ENCODE measurements at regions not wholly inside any gene's neighbourhood (a gene's known extent, or its start where the extent isn't known, plus 50 kb on each side); places are given as distances from the start of the nearest gene placed in this dataset.
A peak's percentile ranks its signal among the peaks of the same experiment; 100 is the strongest.
"Not testable (repeated sequence)": the region's sequence is repeated elsewhere in the genome, so short reads cannot be mapped to it uniquely, and the experiment has no call there.

DNA sequence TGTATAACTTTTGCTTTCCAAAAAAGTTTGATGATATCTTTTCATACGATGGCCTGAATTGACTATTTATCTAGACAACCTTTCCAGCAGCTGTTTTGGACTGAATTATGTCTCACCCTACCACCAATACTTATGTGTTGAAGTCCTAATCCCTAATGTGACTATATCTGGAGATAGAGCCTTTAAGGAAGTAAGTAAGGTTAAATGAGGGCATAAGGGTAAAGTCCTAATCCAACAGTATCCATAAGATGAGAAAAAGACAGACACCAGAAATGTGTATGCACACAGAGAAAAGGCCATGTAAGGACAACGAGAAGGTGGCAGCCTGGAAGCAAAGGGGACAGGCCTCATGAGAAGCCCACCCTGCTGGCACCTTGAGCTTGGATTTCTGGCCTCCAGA, 86.6 kb upstream of the PPARGC1A start:
- no peak for DNase-seq

DNA sequence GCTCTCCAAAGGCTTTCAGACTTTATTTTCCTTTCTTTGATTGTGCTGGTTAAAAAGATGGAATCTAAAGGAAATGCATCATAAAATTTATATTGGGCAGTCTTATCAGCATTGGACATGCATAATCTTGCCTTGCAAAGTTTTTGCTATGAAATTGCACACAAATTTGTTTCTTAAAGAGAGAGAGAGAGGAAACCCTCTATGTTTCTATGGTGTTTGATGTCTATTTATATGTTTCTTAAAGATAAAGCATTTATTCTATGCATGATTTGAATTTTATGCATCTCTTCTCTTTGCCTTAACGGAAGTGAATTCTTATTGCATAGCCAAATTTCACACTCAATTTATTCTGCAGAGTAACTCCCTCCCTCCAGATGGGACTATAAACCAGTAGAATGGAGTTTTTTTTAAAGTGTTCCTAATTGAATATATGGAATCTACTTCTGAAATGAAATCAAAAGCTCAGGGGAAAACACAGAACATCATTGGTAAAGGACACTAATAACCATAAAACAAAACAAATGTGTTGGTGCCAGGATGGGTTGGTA, 83.5 kb upstream of the PPARGC1A start:
- no peak for DNase-seq

DNA sequence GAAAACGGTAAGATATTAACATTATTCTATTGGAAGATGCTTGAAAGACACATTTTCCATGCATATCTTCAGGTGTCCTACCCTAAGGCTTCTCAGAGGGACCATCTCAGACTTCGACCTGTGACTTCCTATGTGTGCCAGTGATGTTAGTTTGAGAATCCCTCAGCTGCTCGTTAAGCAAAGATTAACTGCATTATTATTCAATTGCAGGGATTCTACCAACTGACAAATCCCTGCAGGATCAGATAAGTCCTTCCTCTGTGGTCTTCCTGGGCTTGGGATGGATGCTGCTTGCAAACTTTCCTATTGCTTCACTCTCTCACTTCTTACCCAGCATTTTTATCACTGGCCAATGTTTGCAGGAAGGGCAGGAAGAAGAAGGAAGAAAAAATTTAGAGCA, 83.0 kb upstream of the PPARGC1A start:
- DNase-seq, result no peak

DNA sequence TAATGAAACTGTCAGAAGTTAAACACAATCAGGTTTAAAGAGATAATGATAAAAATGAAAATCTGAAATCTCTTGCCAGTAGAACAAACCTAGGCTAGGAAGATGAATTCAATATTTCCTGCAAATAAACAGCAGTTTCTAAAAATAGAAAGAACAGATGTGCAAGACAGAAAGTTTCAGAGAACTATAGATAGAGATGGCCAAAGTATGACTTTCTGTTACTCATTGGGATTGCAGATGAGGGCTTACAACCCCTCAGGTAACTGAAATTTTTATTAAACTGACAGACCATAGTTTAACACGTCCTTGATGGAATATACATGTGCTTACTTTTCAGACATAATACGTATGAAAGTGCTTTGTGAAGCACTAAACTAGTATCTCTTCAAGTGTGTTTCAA, 82.3 kb upstream of the PPARGC1A start:
- DNase-seq, result no peak

DNA sequence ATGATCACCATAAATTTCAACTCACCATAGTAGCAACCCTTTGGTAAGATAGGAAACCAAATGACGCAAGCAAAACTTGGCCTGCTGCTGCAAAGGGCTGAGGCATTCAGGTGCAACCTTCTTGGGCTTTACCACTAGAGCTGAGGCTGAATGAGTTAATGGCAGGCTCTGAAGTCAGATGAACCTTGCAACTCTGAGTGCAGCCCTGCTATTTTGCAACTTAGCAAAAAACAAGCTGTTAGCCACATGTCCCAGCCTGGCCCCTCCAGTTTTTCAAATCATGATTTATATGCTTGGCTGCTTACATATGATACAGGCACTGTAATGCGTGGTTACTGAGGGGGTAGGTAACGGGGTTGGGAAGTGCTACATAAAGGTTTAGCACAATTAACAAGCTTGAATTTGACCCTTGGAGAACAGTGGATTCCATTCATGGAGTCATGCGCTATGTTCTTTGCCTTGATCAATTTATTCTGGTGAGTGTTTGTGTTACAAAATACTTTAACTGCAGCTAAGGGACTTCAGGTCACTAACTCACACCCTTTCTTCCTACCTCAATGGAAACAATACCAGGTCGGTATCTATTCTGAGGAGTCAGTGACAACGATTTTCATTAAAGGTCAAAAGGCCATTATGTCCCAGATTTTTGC, 80.5 kb upstream of the PPARGC1A start:
- peak in 1 of 2 experiments; percentile 56 for DNase-seq

DNA sequence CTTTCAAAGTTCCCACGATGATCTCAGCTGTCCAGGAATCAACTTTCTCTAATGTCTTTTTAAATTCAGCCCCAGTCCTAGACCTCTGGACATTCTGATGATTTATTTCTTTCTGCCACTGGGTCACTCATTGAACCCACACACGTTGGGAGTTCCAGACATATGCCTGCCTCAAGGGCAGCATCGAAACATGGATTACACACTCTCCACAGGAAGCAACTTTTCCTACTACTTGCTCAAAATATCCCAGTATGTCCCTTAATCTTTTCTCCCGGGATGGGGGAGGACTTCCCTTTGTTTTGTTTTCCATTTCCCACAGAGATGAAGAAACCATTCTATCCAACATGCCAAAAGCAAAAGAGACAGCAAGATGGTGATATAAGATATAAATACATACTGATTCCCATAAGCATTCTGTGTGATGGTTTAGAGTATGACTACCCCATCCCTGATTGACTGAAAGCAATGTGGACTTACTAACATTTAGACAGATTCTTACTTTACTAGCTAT, 79.8 kb upstream of the PPARGC1A start:
- DNase-seq, result no peak

DNA sequence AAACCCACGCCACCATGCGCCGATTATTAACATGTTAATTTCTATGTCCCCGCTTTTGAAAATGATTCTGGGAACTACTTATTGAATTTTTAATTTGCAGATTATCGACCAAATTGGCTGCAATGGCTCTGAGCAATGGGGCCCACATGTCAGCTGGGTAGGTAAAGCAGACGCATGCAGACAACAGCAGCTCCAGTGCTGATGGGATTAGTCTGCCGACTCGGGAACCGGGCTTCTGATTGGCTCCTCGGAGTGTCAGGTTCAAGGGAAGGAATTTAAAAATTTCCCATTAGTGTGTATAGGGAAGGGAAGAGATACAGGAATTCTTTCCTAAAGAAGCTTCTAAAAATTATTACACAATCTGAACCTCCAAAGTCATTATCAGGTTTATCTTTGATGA, 77.4 kb upstream of the PPARGC1A start:
- no peak for DNase-seq

DNA sequence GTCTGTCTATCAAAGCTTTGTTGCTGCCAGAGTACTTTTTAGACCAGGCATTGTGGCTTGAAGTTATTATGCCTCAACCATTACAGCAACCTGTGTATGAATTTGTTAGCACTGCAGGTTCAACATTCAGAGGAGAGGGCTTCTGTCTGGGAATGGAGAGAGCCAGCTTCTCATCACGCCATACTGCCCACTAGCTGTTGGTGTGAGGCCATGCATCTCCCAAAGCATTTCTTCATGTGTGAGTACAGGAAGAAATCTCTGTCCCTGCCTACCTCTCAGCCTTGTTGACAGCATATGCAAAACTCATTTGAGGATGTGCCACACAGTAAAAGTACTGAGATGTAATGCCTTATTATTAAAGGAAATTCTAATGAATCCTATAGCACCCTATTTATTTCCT, 76.9 kb upstream of the PPARGC1A start:
- DNase-seq, result no peak

DNA sequence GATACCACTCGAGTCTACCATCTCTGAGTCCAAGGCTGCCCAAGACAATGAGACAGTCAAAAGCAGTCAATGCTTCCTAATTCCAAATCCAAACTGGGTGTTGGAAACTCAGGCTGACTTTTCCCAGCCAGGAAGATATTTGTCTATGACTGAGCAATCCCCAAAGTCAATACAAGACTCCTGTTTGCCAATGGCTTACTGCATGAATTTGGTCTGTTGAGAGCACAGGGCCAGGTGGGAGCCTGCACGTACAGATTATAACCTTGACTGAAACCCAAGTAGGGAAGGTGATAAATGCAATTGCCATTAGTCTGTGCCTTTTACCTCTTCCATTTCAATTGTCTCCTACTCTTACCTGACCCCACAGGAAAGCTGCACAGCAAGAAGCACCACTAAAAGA, 72.6 kb upstream of the PPARGC1A start:
- DNase-seq, result peak; percentile 41 to 48

DNA sequence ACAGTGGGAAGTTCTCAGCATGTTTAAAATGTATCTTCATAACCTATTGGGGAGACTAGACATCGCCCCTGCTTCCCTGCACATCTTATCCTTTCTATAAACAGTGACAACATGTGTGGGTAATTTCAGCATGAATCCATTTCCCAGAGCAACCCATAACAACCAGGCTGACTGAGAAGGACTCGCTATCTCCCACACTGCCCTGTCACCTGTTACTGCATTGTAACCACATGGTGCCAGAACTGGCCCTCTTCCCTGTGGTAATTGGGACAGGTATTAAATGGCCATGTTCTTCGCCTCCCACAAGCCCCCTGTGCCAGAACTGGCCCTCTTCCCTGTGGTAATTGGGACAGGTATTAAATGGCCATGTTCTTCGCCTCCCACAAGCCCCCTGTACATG, 71.5 kb upstream of the PPARGC1A start:
- DNase-seq, result not testable (repeated sequence)

DNA sequence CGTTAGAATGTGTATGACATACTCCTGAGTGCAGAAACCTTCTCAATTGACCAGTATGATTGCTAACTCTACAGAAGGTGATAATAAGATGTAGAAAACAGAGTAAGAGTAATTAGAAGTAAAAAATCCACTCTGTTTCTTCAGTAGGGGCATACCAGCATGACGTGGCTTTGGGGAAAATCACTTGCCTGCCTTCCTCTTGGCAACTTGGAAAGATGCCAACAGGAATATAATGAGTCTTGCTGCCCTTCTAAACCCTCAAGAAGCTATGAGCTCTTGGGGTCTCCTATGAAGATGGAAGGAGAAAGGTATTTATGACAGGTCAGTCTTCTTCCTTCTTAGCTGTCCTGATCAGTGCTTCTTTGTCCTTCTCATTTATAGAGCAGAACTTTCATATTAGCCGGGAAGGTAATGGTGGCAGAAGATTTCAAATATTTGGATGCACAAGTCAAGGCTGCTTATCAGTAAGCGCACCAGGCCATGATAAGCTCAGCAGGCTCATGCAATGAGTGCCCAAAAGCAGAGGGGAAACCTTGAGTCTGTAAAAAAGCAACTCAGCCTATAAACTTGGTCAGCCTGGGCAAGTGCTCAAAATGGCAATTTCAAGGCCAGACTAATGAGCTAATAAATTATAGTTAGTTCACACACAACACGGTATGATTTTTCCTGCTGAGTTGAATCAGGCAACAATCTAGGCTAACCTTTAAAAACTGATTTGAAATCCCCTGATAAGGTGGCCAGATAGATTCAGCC, 69.7 kb upstream of the PPARGC1A start:
- no peak for DNase-seq

DNA sequence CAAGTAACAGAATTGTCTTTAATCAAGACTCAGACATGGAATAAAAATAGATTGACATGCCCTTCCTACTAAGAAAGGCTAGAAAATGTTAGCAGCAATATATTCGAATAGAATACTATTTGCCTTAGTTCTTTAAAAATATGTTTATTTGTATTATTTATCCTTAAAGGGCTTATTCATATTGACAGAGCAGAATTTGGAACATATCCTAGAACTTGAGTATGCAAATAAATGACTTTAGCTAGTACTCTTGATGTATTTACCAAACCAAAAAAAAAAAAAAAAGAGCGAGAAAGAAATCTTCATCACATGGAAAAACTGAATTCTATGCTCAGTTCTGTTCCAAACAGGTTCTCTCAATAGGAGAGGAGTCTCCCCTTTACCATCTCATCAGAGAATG, 68.9 kb upstream of the PPARGC1A start:
- no peak for DNase-seq

DNA sequence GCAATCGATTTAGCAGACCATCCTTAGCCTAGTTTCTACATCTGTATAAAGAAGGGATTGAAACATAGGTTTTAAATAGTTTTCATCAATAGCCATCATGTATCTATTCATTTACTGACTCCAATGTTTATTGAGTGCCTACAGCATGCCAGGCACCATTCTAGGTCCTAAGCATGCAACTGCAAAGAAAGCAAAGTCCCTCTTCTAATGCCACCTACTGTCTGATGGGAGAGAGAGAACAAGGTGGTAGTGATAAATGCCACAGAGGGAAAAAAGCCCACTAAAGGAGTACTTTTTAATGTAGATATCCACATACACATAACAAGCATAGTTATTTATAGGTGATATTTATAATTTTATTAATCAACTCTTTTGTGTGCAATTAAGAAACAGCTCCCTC, 67.6 kb upstream of the PPARGC1A start:
- DNase-seq, result no peak

DNA sequence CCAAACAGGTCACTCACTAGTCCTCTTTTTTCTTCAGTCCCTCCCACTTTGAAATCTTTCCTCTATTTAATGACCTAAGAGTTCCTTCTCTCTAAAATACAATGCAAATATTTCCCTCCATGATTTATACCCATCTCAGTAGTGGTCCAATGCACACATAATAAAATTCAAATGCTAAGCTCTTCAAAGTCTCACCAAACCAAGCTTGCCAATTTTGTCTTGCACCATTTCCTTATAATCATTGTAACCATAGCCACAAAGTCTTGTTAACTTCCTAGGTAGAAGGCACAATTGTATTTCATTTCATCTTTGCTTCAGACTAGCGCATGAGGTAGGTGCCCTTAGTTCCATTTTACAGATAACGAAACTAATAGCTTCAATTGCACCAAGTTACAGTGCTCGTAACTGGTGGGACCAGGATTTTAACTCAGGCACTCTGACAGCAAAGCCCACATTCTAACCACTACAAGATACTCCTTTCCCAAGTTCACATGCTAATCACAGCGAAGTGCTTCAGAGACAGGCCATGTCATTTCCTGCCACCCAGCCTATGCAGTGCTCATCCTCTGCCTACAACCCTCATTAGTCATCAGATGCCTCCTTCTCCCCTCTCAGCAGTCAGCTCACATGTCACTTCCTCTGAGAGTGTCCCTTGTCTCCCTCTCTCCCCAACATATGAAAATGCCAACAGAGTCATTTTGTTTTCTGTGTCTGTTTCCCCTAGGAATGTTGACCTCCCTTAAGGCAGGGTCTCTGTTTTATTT, 66.9 kb upstream of the PPARGC1A start:
- DNase-seq, result no peak

DNA sequence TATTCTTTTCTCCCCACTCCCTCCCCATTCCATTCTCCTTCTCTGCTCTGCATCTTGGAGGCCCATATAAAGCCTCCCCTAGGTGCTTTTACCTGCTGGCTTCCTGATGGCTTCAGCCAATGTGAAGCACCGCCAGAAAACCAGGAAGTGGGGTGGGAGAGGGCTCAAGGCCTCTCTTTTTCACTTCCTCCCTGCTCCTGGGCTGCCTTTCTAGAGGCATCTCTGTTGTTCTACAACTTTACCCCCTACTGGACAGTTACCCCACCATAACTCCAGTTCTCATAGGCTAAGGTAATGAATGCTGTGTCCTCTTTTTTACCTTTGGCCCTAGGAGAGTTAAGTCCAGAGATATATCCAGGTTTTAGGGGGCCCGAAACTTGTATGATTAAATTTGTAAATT, 62.4 kb upstream of the PPARGC1A start:
- DNase-seq, result no peak

DNA sequence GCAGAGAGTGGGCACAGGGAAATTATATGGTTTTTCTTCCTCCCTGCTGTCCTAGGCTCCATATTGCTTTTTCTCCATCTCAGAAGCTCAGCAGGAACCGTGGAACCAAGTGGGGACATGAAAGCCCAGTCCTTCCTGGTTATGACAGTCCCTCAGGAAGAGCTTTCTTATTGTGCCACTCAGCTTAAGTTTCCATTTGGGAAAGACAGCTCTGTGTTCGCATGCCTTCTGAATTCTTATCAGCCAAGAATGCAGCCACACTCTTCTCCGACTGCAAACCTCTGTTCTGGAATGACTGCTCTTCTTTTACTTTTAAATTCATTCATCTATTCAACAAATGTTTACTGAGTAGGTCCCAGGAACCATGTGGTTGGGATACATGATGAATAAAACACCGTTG, 58.0 kb upstream of the PPARGC1A start:
- no peak for DNase-seq

DNA sequence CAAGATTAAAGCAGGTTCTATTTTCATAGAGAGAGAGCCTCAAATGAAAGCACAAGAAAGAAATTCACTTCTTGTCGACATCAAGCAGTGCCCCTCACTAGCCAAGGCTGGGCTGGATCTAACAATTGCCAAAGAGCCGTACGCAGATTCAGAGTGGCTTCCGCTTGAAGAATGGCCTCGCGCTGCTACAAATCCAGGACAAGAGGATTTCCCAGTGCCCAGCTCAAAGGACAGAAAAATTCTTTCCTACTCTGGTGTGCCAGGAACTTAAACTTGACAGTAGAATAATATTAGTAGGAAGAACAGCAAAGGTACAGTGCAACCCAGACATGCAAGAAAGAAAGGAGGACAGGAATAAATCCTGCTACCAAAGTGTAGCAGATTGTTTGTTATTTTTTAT, 56.5 kb upstream of the PPARGC1A start:
- DNase-seq, result no peak

DNA sequence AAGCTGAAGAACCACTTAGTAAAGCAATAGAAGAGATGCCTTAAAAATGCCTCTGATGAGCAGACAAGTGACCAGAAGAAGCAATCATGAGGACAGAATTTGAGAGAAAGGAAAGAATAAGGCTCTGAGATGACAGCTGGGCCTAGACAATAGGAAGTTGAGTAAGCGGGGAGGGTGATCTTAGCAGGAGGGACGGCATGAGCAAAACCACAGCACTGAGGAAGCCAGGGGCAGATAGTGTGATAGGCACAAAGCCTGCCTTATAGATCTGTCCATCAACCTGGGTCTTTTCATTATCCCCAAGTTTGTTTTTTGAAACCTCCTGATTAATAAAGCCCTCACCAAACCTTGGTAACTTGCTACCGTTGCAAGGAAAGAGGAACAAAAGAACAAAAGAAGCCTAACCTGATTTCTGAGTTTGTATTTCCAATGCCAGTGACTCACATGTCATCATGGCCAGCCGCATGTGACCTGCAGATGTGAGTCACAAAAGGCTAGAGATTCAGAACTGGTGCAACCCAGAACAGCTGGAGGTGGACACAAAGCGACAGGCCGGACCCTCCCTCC, 55.7 kb upstream of the PPARGC1A start:
- DNase-seq, result no peak

DNA sequence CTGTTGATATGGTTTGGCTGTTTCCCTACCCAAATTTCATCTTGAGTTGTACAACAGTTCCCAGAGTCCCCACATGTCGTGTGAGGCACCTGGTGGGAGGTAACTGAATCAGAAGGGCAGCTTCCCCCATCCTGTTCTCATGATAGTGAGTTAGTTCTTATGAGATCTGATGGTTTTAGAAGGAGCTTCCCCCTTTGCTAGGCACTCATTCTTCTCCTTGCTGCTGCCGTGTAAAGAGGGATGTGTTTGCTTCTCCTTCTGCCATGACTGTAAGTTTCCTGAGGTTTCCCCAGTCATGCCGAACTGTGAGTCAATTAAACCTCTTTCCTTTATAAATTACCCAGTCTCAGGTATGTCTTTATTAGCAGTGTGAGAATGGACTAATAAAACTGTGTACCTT, 54.7 kb upstream of the PPARGC1A start:
- not testable (repeated sequence) for DNase-seq

DNA sequence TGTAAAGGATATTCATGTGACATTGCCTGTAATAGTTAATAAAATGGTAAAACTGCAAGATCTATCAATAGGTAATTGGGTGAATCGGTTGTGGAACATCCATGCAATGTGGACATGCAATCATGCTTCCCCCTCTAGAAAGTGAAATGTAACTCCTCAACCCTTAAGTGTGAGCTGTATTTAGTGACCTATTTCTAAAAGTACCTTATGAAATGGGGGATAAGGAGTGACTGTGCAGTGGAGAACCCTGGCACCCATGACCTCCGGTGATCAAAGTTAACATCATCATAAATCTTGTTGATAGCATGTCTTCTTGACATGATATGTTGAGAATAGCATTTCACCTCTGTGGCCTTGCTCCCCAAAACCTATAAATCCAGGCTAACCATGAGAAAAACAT, 53.6 kb upstream of the PPARGC1A start:
- DNase-seq, result no peak

DNA sequence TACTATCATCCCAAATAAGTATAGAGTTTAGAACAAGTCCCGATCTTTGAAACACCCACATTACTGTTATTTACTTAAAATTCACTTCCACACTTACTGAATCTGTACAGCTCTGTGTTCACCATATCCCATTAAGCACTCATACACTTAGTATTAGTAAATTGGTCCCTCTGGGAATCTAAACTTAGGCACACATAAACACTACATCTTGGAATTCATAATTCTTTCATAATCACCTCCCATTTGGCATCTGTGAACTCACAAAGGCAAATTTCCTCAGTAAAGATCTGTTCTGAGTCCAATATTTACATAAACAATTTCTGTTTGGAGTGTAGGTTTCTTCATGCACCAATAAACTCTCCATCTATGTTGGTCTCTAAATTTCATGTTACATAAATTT, 52.6 kb upstream of the PPARGC1A start:
- DNase-seq, result no peak
